GM21825 (cell line): ENCODE measurements at regions not wholly inside any gene's neighbourhood (a gene's known extent, or its start where the extent isn't known, plus 50 kb on each side); places are given as distances from the start of the nearest gene placed in this dataset.

Experiments
- ATAC-seq: cut with Tn5 transposase; IDR thresholded peaks from one replicate; pipeline ENCODE4 v1.9.1; 2021; ENCODE audit warnings: mild to moderate bottlenecking, moderate library complexity; ENCODE audit not compliant: unreplicated experiment

DNA sequence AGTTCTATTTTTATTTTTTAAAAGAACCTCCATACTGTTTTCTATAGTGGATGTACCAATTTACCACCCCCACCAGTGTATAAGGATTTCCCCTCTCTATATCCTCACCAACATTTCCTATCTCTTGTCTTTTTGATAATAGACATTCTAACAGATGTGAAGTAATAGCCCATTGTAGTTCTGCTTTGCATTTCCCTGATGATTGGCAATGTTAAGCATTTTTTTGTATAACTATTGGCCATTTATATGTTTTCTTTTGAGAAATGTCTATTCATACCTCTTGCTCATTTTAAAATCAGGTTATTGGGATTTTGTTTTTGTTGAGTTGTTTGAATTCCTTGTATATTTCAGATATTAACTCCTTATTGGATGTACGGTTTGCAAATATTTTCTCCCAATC lies 251.1 kb upstream of the HTR2C start:
- no peak for ATAC-seq

GRCh38 chrX:114334473-114334982 lies 249.4 kb upstream of the HTR2C start:
- no peak for ATAC-seq

DNA sequence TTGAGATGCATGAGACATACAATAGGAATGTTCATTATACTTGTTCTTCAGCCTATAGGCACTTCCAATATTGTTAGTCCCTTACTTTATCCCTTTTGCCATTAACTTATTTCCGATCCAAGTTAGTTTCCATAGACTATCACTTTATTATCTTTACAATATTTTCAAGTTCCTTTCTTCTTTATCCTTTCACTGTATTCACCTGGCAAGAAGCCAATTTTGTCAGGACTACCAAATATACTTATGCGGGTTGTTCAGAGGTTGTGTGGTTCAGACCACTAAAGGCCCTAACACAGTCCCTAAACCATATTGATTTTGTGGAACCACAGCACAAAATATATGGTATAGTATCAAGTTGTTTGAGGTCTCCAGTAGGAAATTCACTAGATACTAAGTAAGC lies 245.0 kb upstream of the HTR2C start:
- ATAC-seq = no peak

DNA sequence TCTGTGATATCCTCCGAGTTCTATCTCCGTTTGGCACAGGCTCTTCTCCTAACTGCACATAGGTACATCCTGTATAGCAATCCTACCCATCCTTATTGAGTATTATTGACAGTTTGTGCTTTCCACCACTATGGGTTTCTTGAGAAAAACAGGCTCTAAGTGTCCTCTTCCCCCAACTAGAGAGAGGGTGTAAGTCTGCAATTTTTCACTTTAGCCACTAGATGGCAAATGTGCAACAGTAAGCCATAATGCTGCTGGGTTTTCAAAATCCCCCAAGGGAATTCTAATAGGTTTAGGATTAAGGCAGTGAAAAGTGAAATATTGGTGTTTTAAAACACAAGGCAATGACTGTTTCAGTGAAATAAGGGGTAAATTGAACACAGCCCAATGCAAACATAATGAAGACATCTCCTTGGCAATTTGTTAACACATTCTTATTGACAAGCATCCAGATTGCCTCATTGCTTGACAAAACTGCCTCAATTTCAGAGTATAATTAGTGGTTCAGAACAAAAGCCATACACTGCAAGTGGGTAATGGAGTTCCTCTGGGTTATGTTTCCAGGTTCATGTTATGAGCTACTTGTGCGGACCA lies 239.0 kb upstream of the HTR2C start:
- ATAC-seq = peak; percentile 92

DNA sequence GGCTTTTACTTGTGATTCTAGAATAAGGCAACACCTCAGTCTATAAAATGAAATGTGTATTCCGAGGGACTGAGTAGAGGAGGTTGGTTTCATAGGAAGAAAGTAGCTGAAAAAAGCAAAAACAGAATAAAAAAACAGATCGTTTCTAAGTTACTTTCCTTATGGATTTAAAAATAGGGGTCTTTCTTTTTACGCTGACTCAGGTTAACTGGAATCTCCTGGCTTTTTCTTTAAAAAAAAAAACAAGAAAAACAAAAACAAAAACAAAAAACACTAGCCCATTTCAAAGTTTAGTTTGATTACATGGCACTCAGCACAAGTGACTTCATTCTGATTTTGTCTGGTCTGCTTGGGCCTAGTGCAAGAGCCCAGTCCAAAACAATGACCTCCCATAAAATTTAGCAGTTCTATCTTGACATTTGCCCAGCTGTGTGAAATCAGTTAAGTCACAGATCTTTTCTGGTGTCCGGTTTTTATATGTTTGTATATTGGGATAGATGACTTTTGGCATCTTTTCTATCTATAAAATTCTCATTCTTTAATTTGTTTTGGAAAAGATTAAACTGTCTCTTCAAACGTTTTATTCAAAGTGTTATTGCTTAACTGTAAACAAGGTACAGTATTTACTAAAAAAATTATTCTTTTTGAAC lies 222.7 kb upstream of the HTR2C start:
- no peak for ATAC-seq

DNA sequence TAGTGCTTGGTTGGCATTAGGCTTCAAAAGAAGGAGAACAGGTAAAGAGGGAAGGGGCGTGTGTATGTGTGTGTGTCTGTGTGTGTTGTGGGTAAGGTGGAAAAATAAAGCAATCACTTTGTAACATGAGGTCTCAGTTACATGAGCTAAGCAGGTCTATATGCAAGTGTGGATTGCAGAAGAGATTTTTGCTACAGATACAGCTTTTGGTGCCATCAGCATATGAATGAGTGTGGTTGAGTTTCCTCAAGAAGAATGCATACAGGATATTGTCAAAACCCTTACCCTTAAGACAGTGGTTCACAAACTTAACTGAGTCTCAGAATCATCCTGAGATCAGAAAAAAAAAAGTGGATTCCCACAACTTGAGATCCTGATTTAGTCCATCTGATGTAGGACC lies 220.5 kb upstream of the HTR2C start:
- ATAC-seq = no peak

DNA sequence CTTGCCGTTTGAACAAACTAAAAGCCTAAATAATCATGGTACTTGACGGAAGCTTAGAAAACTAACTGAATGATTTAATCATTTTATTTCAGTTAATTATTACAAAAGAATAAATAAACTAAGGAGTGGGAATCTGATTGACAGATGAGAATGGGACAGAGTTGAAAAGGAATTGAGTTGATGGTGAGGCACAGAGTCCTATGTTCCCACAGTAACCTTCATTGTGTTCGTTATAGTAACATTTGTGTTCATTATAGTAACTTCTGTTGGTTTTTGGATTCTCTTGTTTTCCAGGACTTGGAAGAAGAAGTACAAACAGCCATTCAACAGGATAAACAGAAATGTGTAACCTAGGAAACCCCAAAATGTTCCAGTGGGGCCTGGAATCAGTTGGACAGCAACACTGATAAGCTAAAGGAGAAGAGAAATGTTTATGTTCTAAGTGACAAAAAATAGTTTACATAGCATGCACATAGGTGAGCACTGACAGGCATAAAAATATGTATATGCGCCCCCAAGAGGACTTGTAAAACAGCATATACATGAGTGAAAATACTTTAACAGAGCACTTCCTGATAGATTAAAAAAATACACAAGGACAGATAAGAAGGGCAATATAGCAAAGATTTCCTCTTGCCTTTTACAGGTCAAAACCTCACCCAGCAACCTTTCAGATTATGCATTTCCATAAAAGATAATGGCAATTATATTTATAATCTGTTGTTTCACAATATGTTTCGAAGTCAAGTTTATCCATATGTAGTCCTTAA lies 218.6 kb upstream of the HTR2C start:
- ATAC-seq = no peak

DNA sequence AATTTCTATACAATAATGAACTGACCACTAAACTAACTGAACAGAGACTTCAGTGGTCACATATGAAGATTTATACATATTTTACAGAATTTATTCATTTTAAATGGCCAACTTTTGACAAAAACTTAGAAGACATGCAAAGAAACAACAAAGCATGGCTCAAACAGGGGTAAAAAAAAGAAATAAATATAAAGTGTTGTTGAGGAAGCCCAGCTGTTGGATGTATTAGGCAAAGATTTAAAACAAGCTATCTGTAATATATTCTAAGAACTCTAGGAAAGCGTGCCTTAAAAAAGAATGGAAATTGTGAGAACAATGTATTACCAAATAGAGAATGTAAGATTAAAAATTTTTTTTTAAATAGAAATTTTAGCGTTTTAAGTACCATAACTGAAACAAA lies 210.9 kb upstream of the HTR2C start:
- no peak for ATAC-seq

DNA sequence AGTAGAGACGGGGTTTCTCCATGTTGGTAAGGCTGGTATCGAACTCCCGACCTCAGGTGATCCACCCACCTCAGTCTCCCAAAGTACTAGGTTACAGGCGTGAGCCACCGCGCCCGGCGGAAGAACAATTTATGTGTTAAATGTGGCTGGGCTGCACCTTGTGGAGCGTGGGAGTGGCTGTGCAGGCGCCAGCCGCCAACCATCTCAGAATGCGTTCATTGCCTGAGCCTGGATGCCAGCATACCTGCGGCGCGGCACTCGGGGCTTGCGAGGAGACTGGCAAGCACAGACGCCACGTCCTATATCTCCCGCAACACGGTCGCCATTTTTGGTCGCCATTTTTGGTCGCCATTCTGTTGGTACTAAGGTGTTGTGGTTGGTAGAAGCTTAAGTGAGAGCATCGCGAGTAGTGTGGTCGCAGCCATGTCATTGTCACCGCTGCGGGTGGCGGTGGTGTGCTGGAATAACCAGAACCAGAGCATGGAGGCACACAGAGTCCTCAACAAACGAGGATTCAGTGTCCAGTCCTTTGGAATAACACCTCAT lies 193.6 kb upstream of the HTR2C start:
- ATAC-seq = no peak
